H1 (cell line): ENCODE measurements at regions not wholly inside any gene's neighbourhood (a gene's known extent, or its start where the extent isn't known, plus 50 kb on each side); places are given as distances from the start of the nearest gene placed in this dataset.

Experiments
- CTCF ChIA-PET: fragments of 300-600 bp; sonication (Branson Sonifier 250); formaldehyde crosslinking; loops from one replicate; lab custom pipeline; 2021; ENCODE audit not compliant: partially characterized antibody; lab: Charles Lee
- POLR2A ChIA-PET: fragments of 300-600 bp; sonication (Branson Sonifier 250); formaldehyde crosslinking; loops from one replicate; lab custom pipeline; 2021; ENCODE audit warnings: inconsistent platforms; ENCODE audit not compliant: partially characterized antibody; lab: Charles Lee
- DNase-seq, 2 experiments: peaks; one replicate each; pipeline versions ENCODE4 v3.0.0 to v3.0.0-alpha.2; 2010 to 2022; ENCODE audit warnings: low spot score in 2 of 2, low read depth in 1 of 2, mixed read lengths in 1 of 2
- FAIRE-seq: peaks from 2 replicates; lab custom pipeline; 2011; peaks lifted over from hg19 to GRCh38; lab: Jason Lieb, UNC
- H2AFZ ChIP-seq: 2 replicates; pipeline ENCODE4 v1.8.1; 2012; ENCODE audit warnings: low read length, inconsistent platforms
- H2AK5ac ChIP-seq: 2 replicates; pipeline ENCODE4 v1.6.1; 2013; ENCODE audit warnings: low read depth, low read length
- H2BK120ac ChIP-seq: replicated peaks from 2 replicates; pipeline ENCODE3; 2013; ENCODE audit warnings: low read depth, low read length, inconsistent platforms
- H2BK12ac ChIP-seq: 2 replicates; pipeline ENCODE4 v1.6.1; 2013; ENCODE audit warnings: low read depth, low read length
- H2BK15ac ChIP-seq: 2 replicates; pipeline ENCODE4 v1.6.1; 2013; ENCODE audit warnings: low read length
- H2BK20ac ChIP-seq: 2 replicates; pipeline ENCODE4 v1.6.1; 2013; ENCODE audit warnings: low read length
- H2BK5ac ChIP-seq: 2 replicates; pipeline ENCODE4 v1.6.1; 2013; ENCODE audit warnings: low read depth, low read length
- H3K14ac ChIP-seq: 2 replicates; pipeline ENCODE4 v1.6.1; 2013; ENCODE audit warnings: inconsistent platforms; ENCODE audit not compliant: insufficient read length
- H3K18ac ChIP-seq: 2 replicates; pipeline ENCODE4 v1.6.1; 2013; ENCODE audit warnings: low read length; ENCODE audit errors: extremely low read depth
- H3K23ac ChIP-seq: 2 replicates; pipeline ENCODE4 v1.6.1; 2013; ENCODE audit warnings: inconsistent platforms; ENCODE audit not compliant: insufficient read length
- H3K23me2 ChIP-seq: 2 replicates; pipeline ENCODE4 v1.6.1; 2013; ENCODE audit warnings: low read depth, low read length
- H3K27ac ChIP-seq: 2 replicates; pipeline ENCODE4 v1.6.1; 2011; ENCODE audit warnings: low read depth, low read length, inconsistent platforms
- H3K27me3 ChIP-seq, 4 experiments: replicated peaks in 1 of 4; 1 replicate in 1 of 4; 2 replicates in 3 of 4; pipeline versions ENCODE4 v1.6.1 to v1.8.1; 2011 to 2013; ENCODE audit warnings: low read length in 3 of 4, mild to moderate bottlenecking in 3 of 4, inconsistent platforms in 2 of 4, mixed read lengths in 2 of 4, moderate library complexity in 1 of 4; ENCODE audit not compliant: control insufficient read depth in 3 of 4, insufficient read depth in 3 of 4; ENCODE audit errors: extremely low read depth in 1 of 4
- H3K36me3 ChIP-seq, 4 experiments: 2 replicates each; pipeline versions ENCODE4 v1.6.1 to v1.8.1; 2011 to 2013; ENCODE audit warnings: mild to moderate bottlenecking in 4 of 4, low read length in 3 of 4, moderate library complexity in 2 of 4, control low read depth in 1 of 4, inconsistent platforms in 1 of 4; ENCODE audit not compliant: insufficient read depth in 4 of 4, control insufficient read depth in 2 of 4
- H3K4ac ChIP-seq: replicated peaks from 2 replicates; pipeline ENCODE3; 2013; ENCODE audit warnings: low read length, low read depth, mixed read lengths, inconsistent platforms; ENCODE audit not compliant: insufficient read length
- H3K4me1 ChIP-seq, 4 experiments: replicated peaks in 1 of 4; 1 replicate in 1 of 4; 2 replicates in 3 of 4; pipeline versions ENCODE4 v1.6.1 to v1.8.1; 2011 to 2013; ENCODE audit warnings: low read length in 3 of 4, inconsistent platforms in 2 of 4, mixed read lengths in 1 of 4; ENCODE audit not compliant: insufficient read depth in 4 of 4, control insufficient read depth in 3 of 4
- H3K4me2 ChIP-seq, 2 experiments: 2 replicates each; pipeline versions ENCODE4 v1.6.1 to v1.8.1; 2011 to 2013; ENCODE audit warnings: low read depth in 2 of 2, low read length in 2 of 2, control low read depth in 1 of 2, inconsistent platforms in 1 of 2, mild to moderate bottlenecking in 1 of 2; ENCODE audit not compliant: insufficient read depth in 1 of 2
- H3K4me3 ChIP-seq, 4 experiments: fragments of 200-600, 300-600 bp in 1 of 4; sonication (generic), shearing (Covaris generic), sonication (Bioruptor Twin) in 1 of 4; 2 replicates each; pipeline versions ENCODE4 v1.5.1 to v1.8.1; 2011 to 2016; ENCODE audit warnings: low read length in 4 of 4, low read depth in 3 of 4, control low read depth in 2 of 4, inconsistent platforms in 2 of 4, mild to moderate bottlenecking in 2 of 4, mixed read lengths in 1 of 4, moderate library complexity in 1 of 4; ENCODE audit not compliant: insufficient read depth in 2 of 4; ENCODE audit errors: extremely low read depth in 1 of 4
- H3K56ac ChIP-seq: replicated peaks from 2 replicates; pipeline ENCODE3; 2013; ENCODE audit warnings: low read depth, mild to moderate bottlenecking, mixed read lengths, low read length, inconsistent platforms; ENCODE audit not compliant: insufficient read length
- H3K79me1 ChIP-seq: 2 replicates; pipeline ENCODE4 v1.6.1; 2013; ENCODE audit warnings: low read depth, low read length, control low read depth
- H3K79me2 ChIP-seq, 2 experiments: 2 replicates each; pipeline versions ENCODE4 v1.6.1 to v1.8.1; 2012 to 2013; ENCODE audit warnings: low read length in 2 of 2, mild to moderate bottlenecking in 2 of 2, inconsistent platforms in 1 of 2; ENCODE audit not compliant: insufficient read depth in 2 of 2, control insufficient read depth in 1 of 2
- H3K9ac ChIP-seq, 4 experiments: replicated peaks in 1 of 4; 1 replicate in 1 of 4; 2 replicates in 3 of 4; pipeline versions ENCODE4 v1.6.1 to v1.8.1; 2011 to 2013; ENCODE audit warnings: low read depth in 3 of 4, low read length in 3 of 4, control low read depth in 2 of 4, mild to moderate bottlenecking in 2 of 4, moderate library complexity in 2 of 4, inconsistent platforms in 1 of 4; ENCODE audit errors: extremely low read depth in 1 of 4
- H3K9me3 ChIP-seq, 2 experiments: 2 replicates each; pipeline versions ENCODE4 v1.6.1 to v1.8.1; 2012 to 2013; ENCODE audit warnings: mild to moderate bottlenecking in 2 of 2, moderate library complexity in 2 of 2, control low read depth in 1 of 2, inconsistent platforms in 1 of 2, low read depth in 1 of 2, low read length in 1 of 2, mixed read lengths in 1 of 2; ENCODE audit not compliant: insufficient read depth in 2 of 2
- H4K20me1 ChIP-seq, 2 experiments: replicated peaks in 1 of 2; 2 replicates each; pipeline versions ENCODE3 to v1.8.1; 2011 to 2013; ENCODE audit warnings: inconsistent platforms in 2 of 2, low read length in 2 of 2, mild to moderate bottlenecking in 1 of 2; ENCODE audit not compliant: insufficient read depth in 2 of 2, control insufficient read depth in 1 of 2
- H4K5ac ChIP-seq: 2 replicates; pipeline ENCODE4 v1.6.1; 2013; ENCODE audit warnings: low read length, low read depth, mixed read lengths, inconsistent platforms; ENCODE audit not compliant: insufficient read length
- H4K8ac ChIP-seq: 2 replicates; pipeline ENCODE4 v1.8.0; 2013; ENCODE audit warnings: mild to moderate bottlenecking, moderate library complexity, low read length, inconsistent platforms; ENCODE audit not compliant: insufficient read depth; ENCODE audit errors: extremely low read depth
- H4K91ac ChIP-seq: replicated peaks from 2 replicates; pipeline ENCODE3; 2013; ENCODE audit warnings: low read length, mixed read lengths, inconsistent platforms; ENCODE audit not compliant: insufficient read length
- BACH1 ChIP-seq: IDR thresholded peaks from 2 replicates; pipeline ENCODE4 v1.6.1; 2012; ENCODE audit warnings: low read length, improper control_type of control experiment
- CBX8 ChIP-seq: fragments of 300-800, 300-1000 bp; sonication (generic); IDR thresholded peaks from 2 replicates; pipeline ENCODE4 v1.7.1; 2016; ENCODE audit warnings: low read depth, low read length, borderline replicate concordance
- CTCF ChIP-seq, 3 experiments: IDR thresholded peaks; 1 replicate in 2 of 3; 2 replicates in 1 of 3; pipeline versions ENCODE4 v1.5.1 to v1.6.1; 2011; ENCODE audit warnings: low read length in 3 of 3, mild to moderate bottlenecking in 3 of 3, inconsistent platforms in 2 of 3, low read depth in 1 of 3, moderate library complexity in 1 of 3; ENCODE audit not compliant: insufficient read depth in 1 of 3; ENCODE audit errors: control extremely low read depth in 1 of 3
- JUN ChIP-seq: IDR thresholded peaks from 2 replicates; pipeline ENCODE4 v1.6.1; 2011; ENCODE audit warnings: low read depth, mild to moderate bottlenecking, improper control_type of control experiment, low read length
- MAFK ChIP-seq: IDR thresholded peaks from 2 replicates; pipeline ENCODE4 v1.6.1; 2012; ENCODE audit warnings: low read depth, mild to moderate bottlenecking, improper control_type of control experiment, low read length
- RBBP5 ChIP-seq: IDR thresholded peaks from 2 replicates; pipeline ENCODE4 v1.7.1; 2012; ENCODE audit warnings: low read depth, mild to moderate bottlenecking, inconsistent platforms, low read length, moderate library complexity, borderline replicate concordance
- SAP30 ChIP-seq: fragments of 300-600 bp; sonication (generic); IDR thresholded peaks from 2 replicates; pipeline ENCODE4 v1.7.1; 2012; ENCODE audit warnings: low read length, moderate library complexity, mild to moderate bottlenecking, inconsistent platforms; ENCODE audit not compliant: insufficient read depth, insufficient replicate concordance
- SUZ12 ChIP-seq: fragments of 200-600 bp; sonication (generic); IDR thresholded peaks from 2 replicates; pipeline ENCODE4 v1.6.1; 2012; ENCODE audit warnings: mild to moderate bottlenecking, inconsistent platforms, low read length, moderate library complexity, mixed read lengths
- TAF1 ChIP-seq: IDR thresholded peaks from 2 replicates; pipeline ENCODE4 v1.6.1; 2011; ENCODE audit warnings: mild to moderate bottlenecking, low read depth, low read length
- TBP ChIP-seq: IDR thresholded peaks from 2 replicates; pipeline ENCODE4 v1.6.1; 2011; ENCODE audit warnings: low read depth, low read length, improper control_type of control experiment
- TCF12 ChIP-seq: IDR thresholded peaks from 2 replicates; pipeline ENCODE4 v1.6.1; 2011; ENCODE audit warnings: low read depth, mild to moderate bottlenecking, low read length
- WGBS, 2 experiments: shearing (Covaris generic) in 1 of 2; methylation state at CpG; one replicate each; pipeline versions ENCODE4 v1.1.6 to v1.1.7; 2013 to 2015; ENCODE audit warnings: low lambda C conversion rate in 2 of 2, mixed read lengths in 2 of 2, inconsistent platforms in 1 of 2, low coverage in 1 of 2, missing lambda C conversion rate in 1 of 2; ENCODE audit not compliant: insufficient replicate concordance in 2 of 2, insufficient coverage in 1 of 2, insufficient read length in 1 of 2; ENCODE audit errors: extremely low coverage in 1 of 2, missing lambda C conversion rate in 1 of 2; 5-methylcytosine and 5-hydroxymethylcytosine counted together

DNA sequence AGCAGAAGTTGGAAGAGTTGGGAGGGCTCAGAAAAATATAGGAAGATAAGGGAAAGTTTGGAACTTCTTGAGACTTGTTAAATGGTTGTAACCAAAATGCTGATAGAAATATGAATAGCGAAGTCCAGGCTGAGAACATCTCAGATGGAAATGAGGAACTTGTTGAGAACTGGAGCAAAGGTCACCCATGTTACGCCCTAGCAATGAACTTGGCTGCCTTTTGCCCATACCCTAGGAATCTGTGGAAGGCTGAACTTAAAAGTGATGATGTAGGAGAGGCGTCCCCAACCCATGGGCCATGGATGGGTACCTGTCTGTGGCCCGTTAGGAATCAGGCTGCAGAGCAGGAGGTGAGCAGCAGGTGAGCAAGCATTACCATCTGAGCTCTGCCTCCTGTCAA lies 347.8 kb downstream of the ARL4A start:
- Histone ChIP-seq H3K23me2 (no peaks in the 10 kb centered on the region), H3K23ac (no peak overlapping the region), H3K14ac (no peak overlapping the region), H3K79me2 (no peaks in the 10 kb centered on the region), H2BK5ac (peak overlapping the region; percentile 22; the same call in 1 of the 2 replicates), H2AFZ (no peak overlapping the region), H3K56ac (no peak overlapping the region), H2BK20ac (0 out of 2 replicates have a peak overlapping the region, but pooled peaks have one; percentile 34), H2BK120ac (peak overlapping the region; percentile 81), H3K27ac (no peak overlapping the region), H4K8ac (no peak overlapping the region), H3K18ac (no peak overlapping the region), H4K91ac (peak overlapping the region; percentile 69), H2BK15ac (no peak overlapping the region), H2AK5ac (no peak overlapping the region), H3K4me1 (peaks cover 0 to 7% (median 3%) of the 10 kb centered on the region in 4 experiments; a peak in 3 of 7 replicates), H2BK12ac (no peak overlapping the region), H3K4ac (no peak overlapping the region), H4K5ac (no peak overlapping the region), H3K9ac (no peak overlapping the region), H3K4me3 (no peak overlapping the region), H4K20me1 (no peaks in the 10 kb centered on the region), H3K36me3 (no peaks in the 10 kb centered on the region; a peak in 1 of 8 replicates), H3K4me2 (no peak overlapping the region), H3K27me3 (no peaks in the 10 kb centered on the region), H3K9me3 (peaks cover 0 to 8% of the 10 kb centered on the region in 2 experiments; a peak in 2 of 4 replicates), H3K79me1 (no peaks in the 10 kb centered on the region)
- no peak for FAIRE-seq
- ChIA-PET CTCF (interaction anchor here (1.5 kb wide), 1 partner anchor 9 kb away, joined by 3 read pairs; no protein-coding TSS in a partner anchor), POLR2A (no interaction called here)
- no peak for DNase-seq
- 98% methylated on average over 4 of the region's 4 CpGs; no CpG with 5 or more reads in 1 of the 2 experiments for WGBS, 2 experiments
- TF ChIP-seq BACH1: no peak
- no peak for TF ChIP-seq TBP
- no peak for TF ChIP-seq TCF12
- no peak for TF ChIP-seq CBX8
- no peak for TF ChIP-seq JUN
- no peak for TF ChIP-seq RBBP5
- no peak for TF ChIP-seq TAF1
- no peak for TF ChIP-seq MAFK
- TF ChIP-seq SUZ12: no peak
- no peak for TF ChIP-seq SAP30
- TF ChIP-seq CTCF (IDR thresholded peaks at IDR 0.05; ENCODE audit: control extremely low read depth in 1 of 3, insufficient read depth in 1 of 3, low read depth in 1 of 3, low read length in 3 of 3): no peak
